Gastrocnemius medialis (tissue), 4 donors: ENCODE measurements at regions not wholly inside any gene's neighbourhood (a gene's known extent, or its start where the extent isn't known, plus 50 kb on each side); places are given as distances from the start of the nearest gene placed in this dataset.

ENCODE experiments used
- ATAC-seq, 2 donors: fragments of 150-250 bp; one replicate each; pipeline ENCODE4 v1.9.1; 2016
- DNase-seq, 2 donors: peaks; one replicate each; pipeline ENCODE4 v3.0.0-alpha.2; 2019
- H3K27ac ChIP-seq, 4 donors: fragments of 200-600 bp; sonication (generic); 1 replicate in 1 of 4; 2 replicates in 3 of 4; pipeline ENCODE4 v1.5.1; 2016 to 2018; ENCODE audit warnings: mild to moderate bottlenecking in 2 of 4, moderate library complexity in 1 of 4
- H3K27me3 ChIP-seq, 3 donors: fragments of 200-600 bp; sonication (generic) in 2 of 3; 1 replicate in 1 of 3; 2 replicates in 2 of 3; pipeline versions ENCODE4 v1.5.1 to v1.6.0; 2016 to 2019; ENCODE audit warnings: mild to moderate bottlenecking in 1 of 3, moderate library complexity in 1 of 3
- H3K36me3 ChIP-seq, 2 donors: fragments of 200-600 bp; sonication (generic) in 1 of 2; one replicate each; pipeline ENCODE4 v1.5.1; 2017 to 2018
- H3K4me1 ChIP-seq, 2 donors: fragments of 200-600 bp; sonication (generic) in 1 of 2; one replicate each; pipeline ENCODE4 v1.5.1; 2016 to 2017; ENCODE audit warnings: mild to moderate bottlenecking in 2 of 2
- H3K4me3 ChIP-seq, 4 donors: fragments of 200-600 bp; sonication (generic) in 3 of 4; 1 replicate in 1 of 4; 2 replicates in 3 of 4; pipeline ENCODE4 v1.5.1; 2016 to 2019; ENCODE audit warnings: mild to moderate bottlenecking in 2 of 4
- H3K9me3 ChIP-seq, 3 donors: fragments of 200-600 bp; sonication (generic) in 2 of 3; 1 replicate in 1 of 3; 2 replicates in 2 of 3; pipeline ENCODE4 v1.5.1; 2016 to 2019
- POLR2A ChIP-seq, 2 donors: fragments of 450-650 bp; IDR thresholded peaks; one replicate each; pipeline ENCODE4 v1.6.1; 2017; ENCODE audit warnings: antibody characterized with exemption in 2 of 2, mild to moderate bottlenecking in 2 of 2, moderate library complexity in 2 of 2
- in situ Hi-C, 4 donors: fragments of 200-750 bp; cut with MboI; loops; one replicate each; pipeline versions ENCODE4 v1.15.0 to v1.8.0; 2017; ENCODE audit warnings: low sequenced_read_pairs in 4 of 4
- intact Hi-C: fragments of 100-400 bp; cut with DNase I; formaldehyde crosslinking; loops from one replicate; pipeline ENCODE4 v1.15.1; 2023; ENCODE audit warnings: low total_unique reads
- TF ChIP-seq, protein P1 (sequence below), 5 experiments: fragments of 450-650 bp in 3 of 5; fragments of 200-600 bp in 2 of 5; sonication (generic) in 2 of 5; IDR thresholded peaks in 4 of 5; conservative IDR thresholded peaks in 1 of 5; 1 replicate in 4 of 5; 2 replicates in 1 of 5; pipeline ENCODE4 v1.5.1; 2016 to 2019; ENCODE audit warnings: antibody characterized with exemption in 5 of 5, mild to moderate bottlenecking in 3 of 5, moderate library complexity in 3 of 5

DNA sequence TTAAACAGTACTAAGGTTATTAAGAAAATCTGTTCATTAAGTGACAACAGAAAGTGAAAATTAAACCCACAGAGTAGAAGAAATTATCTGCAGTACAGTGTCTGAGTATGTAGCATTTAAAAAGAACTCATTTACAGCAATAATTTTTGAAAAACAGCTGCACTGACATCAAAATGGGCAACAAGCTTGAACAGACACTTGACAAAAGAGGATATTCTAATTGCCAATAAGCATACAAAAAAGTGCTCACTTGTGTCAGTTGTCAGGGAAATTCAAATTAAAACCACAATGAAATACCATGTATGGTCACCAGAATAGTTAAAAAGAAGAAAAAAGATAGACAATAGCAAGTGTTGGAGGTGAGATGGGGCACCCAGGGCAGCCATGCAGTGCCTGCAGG lies 93.3 kb upstream of the LINC01488 start:
- DNase-seq = no peak
- Histone ChIP-seq H3K9me3 (peaks cover 0 to 12% (median 0%) of the 10 kb centered on the region in 3 donors), H3K4me3 (no peak overlapping the region), H3K27me3 (no peaks in the 10 kb centered on the region), H3K4me1 (no peaks in the 10 kb centered on the region), H3K27ac (no peak overlapping the region), H3K36me3 (no peaks in the 10 kb centered on the region)
- no peak for ATAC-seq
- intact Hi-C loops = no loop called here
- no peak for TF ChIP-seq POLR2A (IDR thresholded peaks at IDR 0.05)
- TF ChIP-seq, protein P1, sequence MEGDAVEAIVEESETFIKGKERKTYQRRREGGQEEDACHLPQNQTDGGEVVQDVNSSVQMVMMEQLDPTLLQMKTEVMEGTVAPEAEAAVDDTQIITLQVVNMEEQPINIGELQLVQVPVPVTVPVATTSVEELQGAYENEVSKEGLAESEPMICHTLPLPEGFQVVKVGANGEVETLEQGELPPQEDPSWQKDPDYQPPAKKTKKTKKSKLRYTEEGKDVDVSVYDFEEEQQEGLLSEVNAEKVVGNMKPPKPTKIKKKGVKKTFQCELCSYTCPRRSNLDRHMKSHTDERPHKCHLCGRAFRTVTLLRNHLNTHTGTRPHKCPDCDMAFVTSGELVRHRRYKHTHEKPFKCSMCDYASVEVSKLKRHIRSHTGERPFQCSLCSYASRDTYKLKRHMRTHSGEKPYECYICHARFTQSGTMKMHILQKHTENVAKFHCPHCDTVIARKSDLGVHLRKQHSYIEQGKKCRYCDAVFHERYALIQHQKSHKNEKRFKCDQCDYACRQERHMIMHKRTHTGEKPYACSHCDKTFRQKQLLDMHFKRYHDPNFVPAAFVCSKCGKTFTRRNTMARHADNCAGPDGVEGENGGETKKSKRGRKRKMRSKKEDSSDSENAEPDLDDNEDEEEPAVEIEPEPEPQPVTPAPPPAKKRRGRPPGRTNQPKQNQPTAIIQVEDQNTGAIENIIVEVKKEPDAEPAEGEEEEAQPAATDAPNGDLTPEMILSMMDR (IDR thresholded peaks at IDR 0.05 in 4 of 5, conservative IDR thresholded peaks at IDR 0.05 in 1 of 5) = no peak
- in situ Hi-C loops = no loop called here

DNA sequence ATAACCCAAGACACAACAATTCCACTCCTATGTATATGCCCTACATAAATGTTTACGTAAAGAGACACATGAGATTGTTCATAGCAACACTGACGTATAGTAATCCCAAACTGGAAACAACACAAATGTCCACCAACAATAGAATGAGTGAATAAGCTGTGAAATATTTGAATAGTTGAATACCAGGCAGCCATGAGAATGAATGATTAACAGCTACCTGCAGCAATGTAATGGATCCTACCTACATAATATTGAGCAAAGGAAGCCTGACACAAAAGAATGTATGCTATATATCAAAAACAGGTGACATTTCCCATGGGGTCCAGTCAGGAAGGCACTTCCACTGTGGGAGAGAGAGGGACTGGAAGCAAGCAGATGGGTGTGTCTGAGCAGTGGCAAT lies 92.8 kb upstream of the LINC01488 start:
- Histone ChIP-seq H3K4me1 (no peaks in the 10 kb centered on the region), H3K27me3 (no peaks in the 10 kb centered on the region), H3K9me3 (peaks cover 0 to 12% (median 0%) of the 10 kb centered on the region in 3 donors), H3K36me3 (no peaks in the 10 kb centered on the region), H3K4me3 (no peak overlapping the region), H3K27ac (no peak overlapping the region)
- intact Hi-C loops (no loop called here), in situ Hi-C loops (no loop called here)
- TF ChIP-seq, protein P1 (IDR thresholded peaks at IDR 0.05 in 4 of 5, conservative IDR thresholded peaks at IDR 0.05 in 1 of 5) = no peak
- no peak for TF ChIP-seq POLR2A (IDR thresholded peaks at IDR 0.05)
- DNase-seq = no peak
- ATAC-seq = no peak

DNA sequence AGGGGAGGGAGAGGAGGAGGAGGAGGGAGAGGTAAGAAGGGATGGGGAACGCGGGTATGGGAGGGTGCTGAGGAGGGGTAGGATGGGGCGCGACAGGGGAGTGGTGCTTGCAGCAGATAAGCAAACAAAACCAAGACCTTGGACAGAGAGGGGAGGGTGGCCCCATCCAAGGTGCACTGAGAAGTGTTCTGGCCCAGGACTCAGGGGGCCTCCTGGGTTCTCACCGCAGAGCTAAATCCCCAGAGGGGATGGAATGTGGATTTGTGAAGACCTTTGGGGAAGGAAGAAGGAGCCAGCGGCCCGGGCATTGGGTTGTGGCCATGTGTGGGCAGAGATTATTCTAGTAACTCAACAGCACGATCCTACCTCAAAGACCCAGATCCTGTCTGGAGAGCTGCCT lies 90.9 kb upstream of the LINC01488 start:
- intact Hi-C loops (no loop called here), in situ Hi-C loops (no loop called here)
- DNase-seq = no peak
- Histone ChIP-seq H3K4me3 (no peak overlapping the region), H3K9me3 (peaks cover 0 to 12% (median 0%) of the 10 kb centered on the region in 3 donors), H3K36me3 (no peaks in the 10 kb centered on the region), H3K4me1 (no peaks in the 10 kb centered on the region), H3K27ac (no peak overlapping the region), H3K27me3 (no peaks in the 10 kb centered on the region)
- TF ChIP-seq POLR2A (IDR thresholded peaks at IDR 0.05) = no peak
- TF ChIP-seq, protein P1 (IDR thresholded peaks at IDR 0.05 in 4 of 5, conservative IDR thresholded peaks at IDR 0.05 in 1 of 5) = no peak
- no peak for ATAC-seq

DNA sequence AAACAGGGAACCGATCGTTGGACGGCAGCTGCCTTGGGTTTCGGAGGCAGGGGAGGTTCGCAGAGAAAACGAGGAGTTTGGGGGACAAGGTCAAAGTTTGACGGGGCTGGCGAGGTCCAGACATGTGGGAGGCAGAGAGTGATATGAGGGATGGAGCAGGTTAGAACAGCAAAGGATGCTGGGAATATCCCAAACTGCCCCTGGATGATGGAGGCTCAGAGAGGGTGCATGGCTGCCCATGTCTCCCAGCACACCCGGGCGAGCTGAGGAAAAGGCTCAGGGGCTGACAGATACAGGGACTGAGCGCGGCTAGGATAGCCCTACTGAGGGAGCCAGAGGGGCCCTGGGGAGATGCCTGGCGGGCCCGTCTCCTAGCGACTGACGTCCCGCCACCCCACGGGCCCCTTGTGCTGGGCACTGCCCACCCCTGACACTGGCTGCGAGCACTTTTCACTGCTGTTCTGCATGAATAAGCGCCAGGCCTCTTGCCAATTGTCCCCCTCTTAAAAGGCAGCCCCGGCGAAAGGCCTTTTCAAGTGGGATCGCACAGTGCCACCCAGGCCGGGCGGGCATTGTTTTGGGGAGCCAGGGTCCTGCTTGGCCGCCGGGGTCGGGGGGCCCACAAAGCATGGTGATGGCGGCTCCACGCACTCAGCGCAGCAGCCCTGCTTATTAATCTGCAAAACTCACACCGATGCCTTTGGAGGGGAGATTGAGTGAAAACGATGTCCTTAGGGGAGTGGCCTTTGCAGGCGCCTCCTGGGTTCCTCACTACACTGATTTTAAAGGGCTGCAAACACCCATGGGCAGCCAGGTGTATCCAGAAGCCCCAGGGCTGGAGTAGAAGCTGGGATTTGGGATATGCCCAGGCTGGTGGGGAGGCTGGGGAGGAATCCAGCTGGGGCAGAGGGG lies 90.0 kb upstream of the LINC01488 start:
- no peak for TF ChIP-seq POLR2A (IDR thresholded peaks at IDR 0.05)
- TF ChIP-seq, protein P1 (IDR thresholded peaks at IDR 0.05 in 4 of 5, conservative IDR thresholded peaks at IDR 0.05 in 1 of 5) = no peak
- H3K27ac ChIP-seq = no peak overlapping the region
- intact Hi-C loops (no loop called here), in situ Hi-C loops (no loop called here)
- no peak overlapping the region for H3K4me3 ChIP-seq
- peaks cover 0 to 12% (median 0%) of the 10 kb centered on the region in 3 donors for H3K9me3 ChIP-seq
- H3K27me3 ChIP-seq = no peaks in the 10 kb centered on the region
- no peak for ATAC-seq
- H3K4me1 ChIP-seq = no peaks in the 10 kb centered on the region
- no peaks in the 10 kb centered on the region for H3K36me3 ChIP-seq
- DNase-seq = no peak
